ENCODE measurements at regions not wholly inside any gene's neighbourhood (a gene's known extent, or its start where the extent isn't known, plus 50 kb on each side); places are given as distances from the start of the nearest gene placed in this dataset.

DNA sequence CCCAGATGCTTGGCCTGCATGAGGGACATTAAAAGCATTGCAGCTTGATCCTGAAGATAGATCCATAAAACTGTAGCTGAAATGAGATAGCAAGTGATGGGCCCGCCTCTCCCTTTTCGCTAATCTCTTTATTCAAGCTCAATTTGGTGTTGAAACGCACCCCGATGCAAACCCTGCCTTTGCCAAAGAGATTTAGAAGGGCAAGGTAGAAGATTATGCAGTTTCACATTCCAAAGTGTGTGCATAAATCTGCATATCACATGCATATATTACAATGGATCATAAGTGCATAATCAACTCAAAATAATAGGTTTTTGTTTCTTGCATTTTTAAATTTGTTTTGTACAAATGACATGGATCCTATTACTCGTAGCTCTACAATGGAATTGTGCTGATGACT is 80.1 kb upstream of the SHANK2 start:
- TF ChIP-seq, protein P1, sequence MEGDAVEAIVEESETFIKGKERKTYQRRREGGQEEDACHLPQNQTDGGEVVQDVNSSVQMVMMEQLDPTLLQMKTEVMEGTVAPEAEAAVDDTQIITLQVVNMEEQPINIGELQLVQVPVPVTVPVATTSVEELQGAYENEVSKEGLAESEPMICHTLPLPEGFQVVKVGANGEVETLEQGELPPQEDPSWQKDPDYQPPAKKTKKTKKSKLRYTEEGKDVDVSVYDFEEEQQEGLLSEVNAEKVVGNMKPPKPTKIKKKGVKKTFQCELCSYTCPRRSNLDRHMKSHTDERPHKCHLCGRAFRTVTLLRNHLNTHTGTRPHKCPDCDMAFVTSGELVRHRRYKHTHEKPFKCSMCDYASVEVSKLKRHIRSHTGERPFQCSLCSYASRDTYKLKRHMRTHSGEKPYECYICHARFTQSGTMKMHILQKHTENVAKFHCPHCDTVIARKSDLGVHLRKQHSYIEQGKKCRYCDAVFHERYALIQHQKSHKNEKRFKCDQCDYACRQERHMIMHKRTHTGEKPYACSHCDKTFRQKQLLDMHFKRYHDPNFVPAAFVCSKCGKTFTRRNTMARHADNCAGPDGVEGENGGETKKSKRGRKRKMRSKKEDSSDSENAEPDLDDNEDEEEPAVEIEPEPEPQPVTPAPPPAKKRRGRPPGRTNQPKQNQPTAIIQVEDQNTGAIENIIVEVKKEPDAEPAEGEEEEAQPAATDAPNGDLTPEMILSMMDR (IDR thresholded peaks at IDR 0.05) = no peak
- TF ChIP-seq POLR2A (IDR thresholded peaks at IDR 0.05) = no peak

Data from adrenal gland (tissue), 5 donors.